Hematopoietic multipotent progenitor cell treated with erythropoietin and hydrocortisone succinate and interleukin-3 and kit ligand, for 17 days (in vitro differentiated cells): ENCODE measurements at regions not wholly inside any gene's neighbourhood (a gene's known extent, or its start where the extent isn't known, plus 50 kb on each side); places are given as distances from the start of the nearest gene placed in this dataset.
A peak's percentile ranks its signal among the peaks of the same experiment; 100 is the strongest.

ENCODE experiments used
- DNase-seq: peaks from one replicate; pipeline ENCODE4 v3.0.0-alpha.2; 2015; ENCODE audit warnings: low spot score

DNA sequence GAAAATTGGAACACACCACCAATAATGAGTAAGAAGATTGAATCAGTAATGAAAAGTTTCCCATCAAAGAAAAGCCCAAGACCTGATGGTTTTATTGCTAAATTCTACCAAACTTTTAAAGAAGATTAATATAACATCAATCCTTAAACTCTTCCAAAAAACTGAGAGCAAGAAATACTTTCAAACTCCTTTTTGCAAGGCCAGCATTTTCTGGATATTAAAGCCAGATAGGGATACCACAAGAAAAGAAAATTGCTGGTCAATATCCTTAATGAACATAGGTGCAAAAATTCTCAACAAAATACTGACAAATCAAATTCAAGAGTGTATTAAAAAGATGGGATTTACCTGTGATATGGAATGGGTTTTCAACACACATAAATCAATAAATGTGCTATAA is 484.6 kb downstream of the ANKRD50 start:
- no peak for DNase-seq

DNA sequence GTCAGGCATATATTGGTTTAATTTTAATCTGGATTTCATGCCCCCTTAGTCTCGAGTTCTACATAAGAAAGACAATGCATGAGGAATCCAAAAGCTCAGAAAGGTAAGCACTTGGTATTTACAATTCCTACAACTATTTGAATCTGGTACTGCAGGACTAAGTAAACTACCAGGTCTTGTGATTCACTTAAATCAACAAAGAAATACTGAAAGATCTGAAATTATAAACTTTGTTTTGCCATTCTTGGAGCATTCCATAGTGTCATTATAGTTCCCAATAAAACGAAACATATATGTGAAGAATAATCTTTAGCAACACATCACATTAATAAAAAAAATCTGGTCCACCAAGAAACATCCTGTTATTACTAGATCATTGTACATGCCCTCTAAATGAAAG is 482.3 kb downstream of the ANKRD50 start:
- DNase-seq = no peak

DNA sequence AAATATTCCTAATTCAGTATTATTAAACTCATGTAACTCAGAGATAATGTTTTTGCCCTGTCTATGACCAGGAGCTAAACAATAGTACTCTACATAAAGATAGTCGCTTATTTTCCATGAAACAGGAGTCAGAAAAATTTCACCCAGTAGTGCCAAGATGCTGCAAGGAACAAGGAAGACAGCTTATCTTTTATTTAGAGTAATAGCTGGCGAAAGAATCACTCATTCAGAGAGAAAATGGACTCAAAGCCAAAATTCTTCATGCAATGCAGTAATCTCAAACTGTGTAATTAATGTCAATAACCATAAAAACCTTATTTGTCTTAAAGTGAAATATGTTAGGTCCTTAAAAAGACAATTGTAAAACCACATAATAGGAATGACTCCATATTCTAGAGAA is 477.8 kb downstream of the ANKRD50 start:
- no peak for DNase-seq

DNA sequence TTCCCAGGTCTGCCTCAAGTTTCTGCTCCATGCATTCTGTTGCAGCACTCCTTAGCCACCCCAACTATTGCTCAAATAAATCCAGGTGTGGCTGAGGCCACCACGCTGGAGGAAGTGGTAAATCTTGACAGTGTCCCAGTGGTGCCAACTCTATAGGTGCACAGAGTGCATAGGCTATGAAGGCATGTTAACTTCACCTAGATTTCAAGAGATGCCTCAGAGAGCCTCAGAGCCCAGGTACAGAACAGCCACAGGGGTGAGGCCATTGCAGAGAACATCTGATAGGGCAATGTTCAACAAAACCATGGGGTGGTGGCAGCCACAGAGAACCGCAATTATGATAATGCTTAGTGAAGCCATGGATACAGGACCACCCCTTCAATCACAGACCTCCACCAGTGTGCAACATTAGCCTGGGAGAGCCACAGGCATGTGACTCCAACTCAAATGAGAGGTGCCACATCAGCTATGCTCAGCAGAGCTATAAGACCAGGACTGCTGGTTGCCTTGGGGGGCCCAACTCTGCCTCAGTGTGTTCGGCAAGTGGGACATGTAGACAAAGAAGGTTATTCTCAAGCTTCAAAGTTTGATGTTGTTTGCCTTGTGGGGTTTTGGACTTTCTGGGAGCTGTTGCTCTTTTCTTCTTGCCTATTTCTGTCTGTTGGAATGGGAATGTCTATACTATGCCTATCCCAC is 468.7 kb downstream of the ANKRD50 start:
- DNase-seq = no peak

DNA sequence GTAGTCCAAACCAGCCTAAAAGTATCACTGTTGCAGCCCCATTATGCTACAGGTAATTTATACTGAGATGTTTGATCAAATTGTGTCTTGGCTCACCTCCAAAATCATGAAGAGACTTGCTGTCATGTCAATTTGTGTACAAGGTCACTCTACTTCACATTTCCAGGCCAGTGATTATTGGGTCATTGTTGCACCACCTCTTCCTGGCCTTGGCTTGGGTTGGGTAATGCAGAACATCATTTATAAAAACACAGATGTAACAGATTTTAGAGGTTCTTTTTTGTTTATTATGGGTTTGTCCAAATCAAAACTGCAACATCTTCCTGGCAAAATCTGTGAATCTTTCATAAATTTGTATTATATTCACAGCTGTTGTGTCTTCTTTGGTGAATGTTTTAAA is 459.5 kb downstream of the ANKRD50 start:
- DNase-seq = no peak

DNA sequence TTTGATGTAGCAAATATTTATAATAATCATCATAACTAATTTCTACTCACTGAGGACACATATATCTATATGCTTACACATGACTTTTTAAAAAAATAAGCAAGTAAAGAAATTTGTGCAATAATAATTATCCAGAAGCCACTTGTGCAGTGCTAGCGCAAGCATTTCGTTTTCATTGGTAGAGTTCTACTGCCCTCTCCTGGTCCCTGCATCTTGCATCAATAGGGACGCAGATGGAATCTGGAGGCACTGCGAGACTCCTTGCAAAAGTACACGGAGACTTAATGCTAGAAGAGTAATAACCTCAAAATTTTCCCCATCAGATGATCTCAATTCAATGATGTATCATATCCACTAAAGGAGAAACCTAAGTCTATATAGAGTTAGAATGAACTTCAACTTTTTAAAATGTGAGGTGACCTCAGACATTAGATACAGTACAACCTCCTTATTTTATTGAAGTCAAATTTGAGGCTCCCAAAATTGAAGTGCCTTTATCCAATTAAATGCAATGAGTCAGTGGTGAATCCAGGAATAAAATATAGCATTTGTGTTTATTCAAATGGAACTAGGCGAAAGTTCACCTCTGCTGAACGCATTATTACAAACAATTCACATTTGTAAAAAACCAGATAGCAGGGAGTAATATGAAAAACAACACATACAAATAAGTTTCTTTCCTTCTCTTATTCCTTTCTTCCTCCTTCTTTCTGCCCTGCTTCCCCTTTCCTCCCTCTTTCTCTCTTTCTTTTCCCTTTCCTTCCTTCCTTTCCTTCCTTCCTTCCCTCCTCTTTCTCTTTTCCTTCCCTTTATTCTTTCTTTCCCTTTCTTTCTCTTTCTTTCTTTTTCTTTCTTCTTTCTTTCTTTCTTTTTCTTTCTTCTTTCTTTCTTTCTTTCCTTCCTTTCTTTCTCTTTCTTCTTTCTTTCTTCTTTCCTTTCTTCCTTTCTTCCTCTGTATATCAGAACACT is 450.0 kb downstream of the ANKRD50 start:
- DNase-seq = peak; percentile 9

DNA sequence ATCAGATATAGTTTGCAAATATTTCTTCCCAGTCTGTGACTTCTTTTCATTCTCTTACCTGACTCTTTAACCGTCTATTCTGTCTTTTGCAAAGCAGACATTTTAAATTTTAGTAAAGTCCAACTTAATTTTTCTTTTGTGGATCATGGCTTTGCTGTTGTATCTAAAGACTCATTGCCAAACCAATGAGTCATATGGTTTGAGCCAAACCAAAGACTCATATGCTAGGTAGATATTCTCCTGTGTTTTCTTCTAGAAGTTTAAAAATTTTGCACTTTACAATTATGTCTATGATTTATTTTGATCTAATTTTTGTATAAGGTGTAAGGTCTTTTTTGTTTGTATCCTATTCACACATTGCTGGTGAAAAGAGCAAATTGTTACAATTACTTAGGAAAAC is 446.8 kb downstream of the ANKRD50 start:
- DNase-seq = no peak

DNA sequence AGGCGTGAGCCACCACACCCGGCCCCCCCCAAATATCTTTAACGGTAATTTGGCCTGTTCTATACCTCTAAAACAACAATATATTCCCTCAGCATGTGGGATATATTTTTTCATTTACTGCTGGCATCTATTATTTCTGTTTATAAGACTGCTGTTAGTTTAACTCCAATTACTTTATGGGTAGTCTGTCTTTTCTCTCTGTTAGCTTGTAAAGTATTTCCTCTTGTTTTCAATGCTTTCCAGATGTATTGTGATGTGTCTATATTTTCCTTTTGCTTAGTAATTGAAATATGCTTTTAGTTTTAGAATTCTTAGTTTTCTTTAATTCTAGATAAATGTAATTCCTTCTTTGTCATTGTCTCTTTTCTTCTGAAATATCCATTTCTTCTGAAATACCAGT is 445.8 kb downstream of the ANKRD50 start:
- no peak for DNase-seq

DNA sequence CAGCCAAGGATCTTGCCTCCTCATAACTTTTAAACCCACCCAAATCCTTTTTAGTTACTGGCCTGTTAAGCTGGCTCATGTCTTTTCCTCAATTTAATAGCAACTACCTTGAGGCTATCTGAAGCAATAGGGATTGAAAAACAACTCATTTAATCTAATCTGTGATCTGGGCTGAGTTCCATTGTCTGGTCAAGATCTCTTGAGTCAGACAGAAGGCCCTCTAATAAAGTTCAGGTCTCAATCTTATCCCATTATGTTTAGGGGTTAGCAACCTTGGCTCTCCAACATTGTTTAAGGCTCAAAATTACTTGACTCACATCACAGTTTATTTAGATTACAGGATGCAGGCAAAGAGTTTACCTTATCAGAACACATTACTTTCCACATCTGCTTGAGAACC is 436.1 kb downstream of the ANKRD50 start:
- no peak for DNase-seq

DNA sequence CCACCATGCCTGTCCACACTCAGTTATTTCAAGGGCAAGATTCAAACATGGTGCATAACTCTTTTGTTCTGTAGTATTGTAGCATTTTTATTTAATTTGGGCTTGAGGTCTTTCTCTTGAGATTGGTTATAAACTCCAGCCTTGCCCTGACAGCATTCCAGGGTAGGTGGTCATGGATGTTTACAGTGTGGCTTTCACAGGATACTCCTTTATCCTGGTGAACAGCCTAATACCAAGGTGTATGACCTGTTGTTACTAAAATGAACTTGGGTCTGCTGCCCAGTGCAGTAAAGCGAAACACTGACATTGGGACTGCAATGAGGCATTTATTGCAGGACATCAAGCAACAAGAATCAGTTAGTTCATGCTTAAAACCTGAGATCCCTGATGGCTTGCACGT is 434.8 kb downstream of the ANKRD50 start:
- DNase-seq = no peak

DNA sequence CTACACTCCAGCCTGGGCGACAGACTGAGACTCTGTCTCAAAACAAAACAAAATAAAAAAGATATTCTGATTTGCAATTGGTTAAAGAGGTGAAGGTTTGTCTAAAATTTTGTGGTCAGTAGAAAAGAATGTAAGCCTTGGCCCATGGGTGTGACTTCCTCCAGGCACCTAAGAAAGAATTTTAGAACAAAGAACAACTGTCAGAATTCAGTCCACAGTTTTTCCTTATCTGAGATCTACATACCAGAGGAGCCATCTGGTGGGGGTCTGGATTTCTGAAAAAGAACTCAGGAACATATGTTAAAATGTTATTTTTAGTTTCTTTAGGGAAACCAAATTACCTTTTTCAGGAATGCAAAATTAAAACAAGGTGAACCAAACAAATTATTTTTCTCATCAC is 434.1 kb downstream of the ANKRD50 start:
- no peak for DNase-seq

DNA sequence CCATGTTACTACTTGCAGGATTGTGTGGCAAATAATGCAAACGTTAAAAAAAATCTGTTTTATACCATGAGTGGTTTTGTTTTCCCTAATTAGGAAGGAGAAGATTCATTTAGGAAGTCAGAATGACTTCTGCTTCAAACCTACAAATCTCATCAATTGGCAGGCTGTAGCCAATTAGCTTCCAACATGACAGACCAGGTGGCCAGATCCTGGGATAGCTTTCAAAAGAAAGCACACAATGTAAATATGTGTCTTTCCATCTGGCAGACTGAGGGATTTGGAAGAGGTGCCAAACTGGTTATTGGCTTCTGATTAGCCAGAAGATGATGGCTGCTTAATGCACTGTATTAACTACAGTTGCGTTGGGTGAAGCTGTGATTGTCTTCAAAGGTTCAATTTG is 432.8 kb downstream of the ANKRD50 start:
- no peak for DNase-seq

DNA sequence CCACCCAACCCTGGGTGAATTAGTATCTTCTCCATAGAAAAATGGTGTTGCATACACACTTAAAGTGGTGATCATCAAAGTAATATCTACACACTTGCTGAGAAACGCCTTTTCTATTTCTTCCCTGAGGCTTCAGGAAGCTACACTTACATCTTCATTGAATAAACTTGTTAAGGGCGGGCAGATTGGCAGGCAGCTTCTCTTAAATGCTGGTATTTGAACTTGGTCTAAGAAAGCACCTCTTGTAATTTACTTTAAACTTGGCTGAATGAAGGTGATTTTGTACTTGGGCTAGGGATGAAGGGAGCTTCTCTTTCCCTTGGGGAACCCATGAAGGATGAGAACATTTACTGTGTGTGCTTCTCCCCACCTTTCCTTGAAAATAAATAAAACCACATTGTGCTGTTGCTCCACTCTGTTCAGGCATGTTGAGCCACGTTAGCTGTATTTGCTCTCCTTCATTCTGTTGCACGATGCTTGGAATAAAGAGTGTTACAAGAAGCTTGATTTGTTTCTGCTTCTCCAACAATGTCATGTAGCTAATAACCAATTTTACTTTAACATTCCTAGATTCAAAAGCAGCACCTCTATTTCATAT is 430.1 kb downstream of the ANKRD50 start:
- no peak for DNase-seq

DNA sequence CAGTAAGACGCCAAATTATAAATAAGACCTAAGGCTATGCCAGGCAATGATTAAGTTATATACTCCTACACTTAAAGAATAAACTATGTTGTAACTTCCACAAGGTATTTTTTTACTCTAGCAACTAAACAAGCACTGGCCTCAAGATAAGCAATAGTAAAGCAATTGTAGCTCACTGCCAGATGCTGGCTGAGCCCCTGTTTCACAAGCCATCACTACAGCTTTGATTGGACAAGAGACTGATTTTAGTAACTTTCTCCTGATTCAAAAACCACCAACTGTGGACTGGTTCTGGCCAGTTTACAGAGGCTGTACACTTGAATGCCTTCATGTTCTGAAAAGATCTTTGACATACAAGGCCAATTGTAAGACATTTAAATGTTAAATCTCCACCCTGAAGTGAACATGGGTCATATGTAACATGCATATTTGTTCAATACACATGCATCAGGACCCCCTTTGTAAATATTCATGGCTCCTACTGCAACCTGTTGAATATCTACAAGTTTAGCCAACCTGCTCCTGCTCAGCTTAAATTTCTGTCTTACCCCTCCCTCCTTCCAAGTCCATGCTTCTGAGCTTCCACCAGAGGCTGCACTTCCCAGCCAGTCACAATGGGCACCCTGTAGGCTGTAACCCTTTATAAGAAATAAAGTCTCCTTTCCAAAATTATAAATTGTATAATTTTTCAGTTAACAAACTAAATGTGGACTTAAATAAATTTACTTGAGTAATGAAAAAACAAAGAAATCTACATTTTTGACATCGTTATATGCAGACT is 423.6 kb downstream of the ANKRD50 start:
- no peak for DNase-seq

DNA sequence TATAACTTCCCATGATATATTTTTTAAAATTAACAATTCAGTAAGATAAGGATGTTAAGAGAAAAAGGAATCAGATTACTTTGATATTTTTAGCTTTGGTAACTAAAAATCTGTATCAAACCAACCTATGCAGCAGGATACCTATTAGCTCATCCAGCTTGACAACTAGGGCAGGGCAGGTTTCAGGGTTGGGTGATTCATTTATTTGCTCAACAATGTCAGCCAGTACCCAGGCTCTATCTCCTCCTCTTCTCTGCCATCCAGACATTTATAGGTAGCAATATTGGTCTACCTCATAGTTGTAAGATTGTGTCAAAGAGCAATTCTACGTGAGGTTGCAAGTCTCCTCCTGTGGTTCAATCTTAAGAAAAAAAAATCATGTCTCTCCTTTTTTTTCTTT is 421.9 kb downstream of the ANKRD50 start:
- DNase-seq = no peak

DNA sequence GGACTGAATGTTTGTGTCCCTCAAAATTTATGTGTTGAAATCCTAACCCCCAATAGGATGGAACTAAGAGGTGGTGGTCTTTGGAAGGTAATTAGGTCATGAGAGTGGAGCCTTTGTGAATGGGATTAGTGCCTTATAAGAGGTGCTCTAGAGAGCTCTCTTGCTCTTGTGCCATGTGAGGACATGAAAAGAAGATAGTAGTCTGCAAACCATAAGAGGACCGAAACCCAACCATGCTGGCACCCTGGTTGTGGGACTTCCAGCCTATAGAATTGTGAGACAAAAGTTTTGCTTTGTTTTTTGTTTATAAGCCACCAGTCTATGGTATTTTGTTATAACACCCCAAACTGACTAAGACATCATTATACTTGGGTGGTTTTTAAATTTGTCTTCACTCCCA is 417.1 kb downstream of the ANKRD50 start:
- DNase-seq = no peak

DNA sequence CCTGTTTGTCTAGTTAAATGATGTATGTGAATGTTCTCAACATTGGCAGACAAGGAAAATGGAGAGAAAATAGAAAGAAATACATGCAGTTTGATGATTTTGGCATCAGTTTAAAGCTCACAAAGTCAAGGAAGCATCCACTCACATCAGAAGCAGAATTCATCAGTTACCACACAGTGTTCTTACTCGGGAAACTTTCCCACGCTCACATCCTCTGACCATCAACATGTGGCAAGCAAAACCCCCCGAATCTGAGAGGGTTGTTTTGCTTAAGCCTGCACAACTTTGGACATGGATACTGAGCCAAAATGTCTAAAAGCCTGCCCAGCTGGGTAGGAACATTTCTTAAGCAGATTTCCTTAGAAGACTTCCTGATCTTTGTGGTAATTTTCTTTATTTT is 407.6 kb downstream of the ANKRD50 start:
- DNase-seq = no peak

DNA sequence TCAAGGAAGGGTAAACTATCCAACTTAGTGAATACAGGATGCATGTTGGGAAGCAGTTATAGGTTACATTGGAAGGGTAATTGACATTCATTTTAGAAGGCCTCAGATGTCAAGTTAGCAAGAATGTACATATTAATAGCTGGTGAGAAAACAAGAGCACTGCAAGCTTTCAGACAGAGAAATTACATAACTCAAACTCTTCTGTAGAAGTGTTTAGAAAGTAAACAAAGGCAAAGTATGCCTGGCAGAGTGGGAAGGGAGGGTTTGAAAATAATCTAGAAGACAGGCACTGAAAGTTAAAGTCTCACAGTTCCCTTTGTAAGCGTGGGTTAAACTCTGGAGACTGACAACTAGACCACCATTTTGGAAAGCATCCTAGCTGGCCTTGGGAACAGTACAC is 406.2 kb downstream of the ANKRD50 start:
- DNase-seq = no peak

DNA sequence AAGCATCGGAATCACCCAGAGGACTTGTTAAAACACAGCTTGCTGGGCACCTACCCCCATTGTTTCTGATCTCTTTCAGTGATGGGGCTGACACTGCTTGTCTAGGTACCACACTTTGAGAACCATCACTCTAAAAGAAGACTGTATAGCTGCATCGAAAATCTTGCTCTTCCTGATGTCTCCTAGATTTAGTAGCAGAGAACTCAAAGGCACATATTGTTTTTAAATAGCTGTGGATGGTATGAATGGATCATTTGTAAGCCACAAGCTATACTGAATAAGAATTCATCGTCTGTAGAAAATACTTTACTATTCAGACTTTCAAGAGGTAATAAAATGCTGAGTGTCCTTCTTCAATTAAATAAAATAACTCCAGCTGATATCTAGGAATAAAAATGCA is 405.4 kb downstream of the ANKRD50 start:
- no peak for DNase-seq

DNA sequence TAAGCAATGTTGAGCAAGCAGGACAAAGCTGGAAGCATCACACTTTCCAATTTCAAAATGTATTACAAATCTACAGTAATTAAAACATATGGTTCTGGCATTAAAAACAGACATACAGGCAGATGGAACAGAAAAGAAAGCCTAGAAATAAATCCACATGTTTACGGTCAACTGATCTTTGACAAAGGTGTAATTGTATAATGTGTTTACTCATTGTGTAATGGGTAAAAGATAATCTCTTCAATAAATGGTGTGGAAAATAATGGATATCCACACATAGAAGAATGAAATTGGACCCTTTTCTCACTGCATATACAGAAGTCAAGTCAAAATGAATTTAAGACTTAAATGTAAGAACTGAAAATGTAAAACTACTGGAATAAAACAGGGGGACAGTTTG is 394.2 kb downstream of the ANKRD50 start:
- DNase-seq = no peak

DNA sequence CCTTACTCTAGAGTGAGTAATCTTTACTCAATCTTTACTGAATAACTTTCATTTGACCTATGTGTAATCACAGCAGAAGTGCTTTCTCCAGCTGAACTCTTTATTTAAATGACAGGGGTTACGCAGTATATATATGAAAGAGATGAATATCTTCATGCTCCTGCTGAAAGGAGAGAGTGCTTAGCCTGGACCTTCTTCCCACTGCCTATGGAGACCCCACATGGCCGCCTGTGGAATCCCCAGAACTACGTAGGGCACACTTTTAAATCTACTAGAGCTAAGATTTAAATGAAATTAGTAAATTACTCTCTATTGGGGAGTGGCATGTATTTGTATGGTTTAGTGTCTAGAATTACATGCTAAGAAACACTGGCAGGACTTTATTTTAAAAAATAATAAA is 391.2 kb downstream of the ANKRD50 start:
- DNase-seq = no peak
